OCI-LY3 (cell line): ENCODE measurements at regions not wholly inside any gene's neighbourhood (a gene's known extent, or its start where the extent isn't known, plus 50 kb on each side); places are given as distances from the start of the nearest gene placed in this dataset.

ENCODE experiments used
- CTCF ChIP-seq: fragments of 200-600, 300-600 bp; sonication (generic); IDR thresholded peaks from 2 replicates; pipeline ENCODE4 v1.5.1; 2014; ENCODE audit warnings: antibody characterized with exemption, low read length, low read depth
- EZH2phosphoT487 ChIP-seq: fragments of 200-600 bp; shearing (Covaris generic); IDR thresholded peaks from 2 replicates; pipeline ENCODE4 v1.6.1; 2018; ENCODE audit warnings: antibody characterized with exemption, mixed run types, low read depth

DNA sequence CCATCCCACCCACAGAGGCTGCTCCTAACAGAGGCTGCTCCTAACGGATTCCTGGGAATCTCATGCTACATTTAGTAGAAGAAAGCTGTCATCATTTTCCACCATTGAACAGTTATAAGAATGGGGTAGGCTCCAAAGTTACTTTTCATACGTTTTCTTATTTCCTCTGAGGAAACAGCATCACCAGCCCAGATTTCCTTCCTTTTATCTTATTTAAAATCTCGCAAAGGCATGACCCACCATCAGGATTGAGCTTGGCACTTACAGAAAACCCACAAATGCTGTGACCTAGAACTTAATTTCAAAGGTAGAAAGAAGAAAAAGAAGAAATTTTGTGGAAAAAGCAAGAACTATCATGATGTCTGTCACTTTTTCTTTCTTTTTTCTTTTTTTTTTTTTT, 168.0 kb downstream of the LY86 start:
- TF ChIP-seq CTCF, result no peak
- TF ChIP-seq EZH2phosphoT487, result no peak
